SK-N-SH treated with all-trans-retinoic acid at 6 μM for 48 hours (cell line): ENCODE measurements at regions not wholly inside any gene's neighbourhood (a gene's known extent, or its start where the extent isn't known, plus 50 kb on each side); places are given as distances from the start of the nearest gene placed in this dataset.

Experiments used
- ATAC-seq: fragments of 200-7000 bp; cut with Tn5 transposase; 3 replicates; pipeline ENCODE4 v1.9.1; 2020; ENCODE audit warnings: mild to moderate bottlenecking, moderate library complexity
- ARNTL ChIP-seq: fragments of 450-650 bp; formaldehyde crosslinking; IDR thresholded peaks from 2 replicates; pipeline ENCODE4 v1.5.0; 2020; ENCODE audit warnings: low read depth, mild to moderate bottlenecking, moderate library complexity, borderline replicate concordance
- BACH2 ChIP-seq: fragments of 250-450 bp; sonication (Bioruptor Pico); IDR thresholded peaks from 2 replicates; pipeline ENCODE4 v1.9.0; 2021; ENCODE audit warnings: mild to moderate bottlenecking, borderline replicate concordance
- CREB5 ChIP-seq: fragments of 250-450 bp; sonication (Bioruptor Pico); IDR thresholded peaks from 2 replicates; pipeline ENCODE4 v1.5.1; 2020; ENCODE audit warnings: low read depth, mild to moderate bottlenecking, moderate library complexity
- CSDC2 ChIP-seq: fragments of 250-450 bp; sonication (Bioruptor Pico); IDR thresholded peaks from 2 replicates; pipeline ENCODE4 v1.5.0; 2020; ENCODE audit warnings: mild to moderate bottlenecking, moderate library complexity
- ESRRG ChIP-seq: fragments of 250-450 bp; sonication (Bioruptor Pico); IDR thresholded peaks from 2 replicates; pipeline ENCODE4 v1.6.1; 2021; ENCODE audit warnings: mild to moderate bottlenecking
- GLIS3 ChIP-seq: fragments of 250-450 bp; sonication (Bioruptor Pico); IDR thresholded peaks from 2 replicates; pipeline ENCODE4 v1.5.0; 2020; ENCODE audit warnings: mild to moderate bottlenecking, moderate library complexity
- ISL1 ChIP-seq: fragments of 250-450 bp; sonication (Bioruptor Pico); IDR thresholded peaks from 2 replicates; pipeline ENCODE4 v2.1.2; 2022; ENCODE audit warnings: mild to moderate bottlenecking, moderate library complexity
- PATZ1 ChIP-seq: fragments of 250-450 bp; sonication (Bioruptor Pico); IDR thresholded peaks from 2 replicates; pipeline ENCODE4 v1.8.0; 2020; ENCODE audit warnings: mild to moderate bottlenecking, moderate library complexity, borderline replicate concordance
- POU6F1 ChIP-seq: fragments of 250-450 bp; sonication (Bioruptor Pico); IDR thresholded peaks from 2 replicates; pipeline ENCODE4 v1.8.0; 2021; ENCODE audit warnings: low read depth, mild to moderate bottlenecking, moderate library complexity, borderline replicate concordance
- PPARA ChIP-seq: fragments of 250-450 bp; sonication (Bioruptor Pico); IDR thresholded peaks from 2 replicates; pipeline ENCODE4 v1.5.0; 2020; ENCODE audit warnings: mild to moderate bottlenecking, borderline replicate concordance
- RARB ChIP-seq: fragments of 250-450 bp; sonication (Bioruptor Pico); IDR thresholded peaks from 2 replicates; pipeline ENCODE4 v1.8.0; 2021; ENCODE audit warnings: mild to moderate bottlenecking, moderate library complexity
- TCF4 ChIP-seq: fragments of 250-450 bp; sonication (Bioruptor Pico); IDR thresholded peaks from 2 replicates; pipeline ENCODE4 v1.8.0; 2021; ENCODE audit warnings: mild to moderate bottlenecking, moderate library complexity, borderline replicate concordance
- TSHZ2 ChIP-seq: fragments of 250-450 bp; sonication (Bioruptor Pico); IDR thresholded peaks from 2 replicates; pipeline ENCODE4 v1.5.0; 2020; ENCODE audit warnings: mild to moderate bottlenecking, moderate library complexity
- ZC3H10 ChIP-seq: fragments of 250-450 bp; sonication (Bioruptor Pico); IDR thresholded peaks from 2 replicates; pipeline ENCODE4 v1.5.1; 2021; ENCODE audit warnings: mild to moderate bottlenecking, moderate library complexity
- ZFP3 ChIP-seq: fragments of 250-450 bp; sonication (Bioruptor Pico); IDR thresholded peaks from 2 replicates; pipeline ENCODE4 v1.5.0; 2020; ENCODE audit warnings: mild to moderate bottlenecking, moderate library complexity
- ZFP30 ChIP-seq: fragments of 450-650 bp; formaldehyde crosslinking; IDR thresholded peaks from 2 replicates; pipeline ENCODE4 v1.5.0; 2022; ENCODE audit warnings: mild to moderate bottlenecking, moderate library complexity
- ZNF565 ChIP-seq: fragments of 450-650 bp; formaldehyde crosslinking; conservative IDR thresholded peaks from 2 replicates; pipeline ENCODE4 v1.5.0; 2020; ENCODE audit warnings: low read depth, mild to moderate bottlenecking, moderate library complexity
- ZNF70 ChIP-seq: fragments of 450-650 bp; formaldehyde crosslinking; IDR thresholded peaks from 2 replicates; pipeline ENCODE4 v1.5.0; 2020; ENCODE audit warnings: mild to moderate bottlenecking, moderate library complexity
- ZNF8 ChIP-seq: fragments of 450-650 bp; formaldehyde crosslinking; IDR thresholded peaks from 2 replicates; pipeline ENCODE4 v1.5.0; 2020; ENCODE audit warnings: mild to moderate bottlenecking, moderate library complexity
- TF ChIP-seq, protein P1 (sequence below): fragments of 250-450 bp; sonication (Bioruptor Pico); IDR thresholded peaks from 2 replicates; pipeline ENCODE4 v1.5.1; 2021; ENCODE audit warnings: mild to moderate bottlenecking, moderate library complexity

GRCh38 chr1:65725064-65725463 lies 67.6 kb upstream of the PDE4B start (continued):
- TF ChIP-seq POU6F1 (CRISPR knock-in tag), result no peak
- TF ChIP-seq ZFP30 (CRISPR knock-in tag), result no peak
- TF ChIP-seq RARB (CRISPR knock-in tag), result no peak
- no peak for TF ChIP-seq ZNF565 (CRISPR knock-in tag)
- TF ChIP-seq, protein P1, sequence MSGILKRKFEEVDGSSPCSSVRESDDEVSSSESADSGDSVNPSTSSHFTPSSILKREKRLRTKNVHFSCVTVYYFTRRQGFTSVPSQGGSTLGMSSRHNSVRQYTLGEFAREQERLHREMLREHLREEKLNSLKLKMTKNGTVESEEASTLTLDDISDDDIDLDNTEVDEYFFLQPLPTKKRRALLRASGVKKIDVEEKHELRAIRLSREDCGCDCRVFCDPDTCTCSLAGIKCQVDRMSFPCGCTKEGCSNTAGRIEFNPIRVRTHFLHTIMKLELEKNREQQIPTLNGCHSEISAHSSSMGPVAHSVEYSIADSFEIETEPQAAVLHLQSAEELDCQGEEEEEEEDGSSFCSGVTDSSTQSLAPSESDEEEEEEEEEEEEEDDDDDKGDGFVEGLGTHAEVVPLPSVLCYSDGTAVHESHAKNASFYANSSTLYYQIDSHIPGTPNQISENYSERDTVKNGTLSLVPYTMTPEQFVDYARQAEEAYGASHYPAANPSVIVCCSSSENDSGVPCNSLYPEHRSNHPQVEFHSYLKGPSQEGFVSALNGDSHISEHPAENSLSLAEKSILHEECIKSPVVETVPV, result no peak
- no peak for TF ChIP-seq BACH2
- TF ChIP-seq ZNF70, result no peak
- TF ChIP-seq ARNTL (CRISPR knock-in tag), result no peak
- TF ChIP-seq ZFP3, result no peak
- TF ChIP-seq, all 23 proteins: peak for 0

DNA sequence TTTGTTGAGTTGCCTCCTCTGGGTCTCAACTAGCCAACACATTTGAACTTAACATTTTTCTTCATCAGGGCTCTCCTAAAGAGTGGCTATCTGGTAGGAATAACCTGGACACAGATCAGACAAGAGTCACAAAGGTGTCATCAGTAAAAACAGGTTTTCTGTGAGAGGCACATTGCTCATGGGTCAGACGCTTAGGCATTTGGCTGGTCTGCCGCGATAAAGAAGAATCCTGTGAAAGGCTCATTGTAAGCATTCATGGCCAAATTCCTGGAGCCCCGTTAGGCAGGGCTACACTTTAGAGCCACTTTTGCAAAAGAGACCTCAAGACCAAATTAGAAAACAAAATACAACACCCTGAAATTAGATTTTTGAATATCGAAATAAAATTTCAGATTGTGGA lies 64.2 kb upstream of the PDE4B start:
- ATAC-seq, result no peak
- no peak for TF ChIP-seq TSHZ2 (CRISPR knock-in tag)
- TF ChIP-seq BACH2, result no peak
- no peak for TF ChIP-seq RARB (CRISPR knock-in tag)
- no peak for TF ChIP-seq CSDC2 (CRISPR knock-in tag)
- no peak for TF ChIP-seq PATZ1
- TF ChIP-seq ZNF565 (CRISPR knock-in tag), result no peak
- TF ChIP-seq ZNF70, result no peak
- TF ChIP-seq ESRRG, result no peak
- no peak for TF ChIP-seq POU6F1 (CRISPR knock-in tag)
- TF ChIP-seq GLIS3 (CRISPR knock-in tag), result no peak
- TF ChIP-seq PPARA (CRISPR knock-in tag), result no peak
- TF ChIP-seq ZFP30 (CRISPR knock-in tag), result no peak
- TF ChIP-seq ZC3H10 (CRISPR knock-in tag), result no peak
- no peak for TF ChIP-seq ISL1 (CRISPR knock-in tag)
- no peak for TF ChIP-seq ARNTL (CRISPR knock-in tag)
- TF ChIP-seq, protein P1, result no peak

GRCh38 chr1:65729259-65729658 lies 63.4 kb upstream of the PDE4B start:
- no peak for ATAC-seq
- TF ChIP-seq ZNF8 (CRISPR knock-in tag) (no peak), TCF4 (CRISPR knock-in tag) (no peak), POU6F1 (CRISPR knock-in tag) (no peak), RARB (CRISPR knock-in tag) (no peak), CSDC2 (CRISPR knock-in tag) (no peak), GLIS3 (CRISPR knock-in tag) (no peak), ESRRG (no peak), ARNTL (CRISPR knock-in tag) (no peak), BACH2 (no peak), CREB5 (CRISPR knock-in tag) (no peak), ZFP30 (CRISPR knock-in tag) (no peak), ZC3H10 (CRISPR knock-in tag) (no peak)
